SK-N-MC (cell line): ENCODE measurements at regions not wholly inside any gene's neighbourhood (a gene's known extent, or its start where the extent isn't known, plus 50 kb on each side); places are given as distances from the start of the nearest gene placed in this dataset.

Experiments used
- EZH2 ChIP-seq: fragments of 200-600 bp; sonication (generic); IDR thresholded peaks from one replicate; pipeline ENCODE4 v1.6.1; 2017; ENCODE audit warnings: antibody characterized with exemption
- FOXP2 ChIP-seq: optimal IDR thresholded peaks from 2 replicates; pipeline ENCODE3; 2011; ENCODE audit warnings: mild to moderate bottlenecking, moderate library complexity; ENCODE audit not compliant: insufficient read depth; ENCODE audit errors: extremely low read length, control extremely low read depth
- POLR2AphosphoS5 ChIP-seq: IDR thresholded peaks from 2 replicates; pipeline ENCODE4 v1.6.1; 2012; ENCODE audit warnings: mild to moderate bottlenecking, low read depth, low read length, borderline replicate concordance

- TF ChIP-seq EZH2 (no peak), POLR2AphosphoS5 (no peak), FOXP2 (no peak)
Measured at GRCh38 chr5:60340965-60341471, 358.9 kb downstream of the DEPDC1B start.
